ENCODE measurements at regions not wholly inside any gene's neighbourhood (a gene's known extent, or its start where the extent isn't known, plus 50 kb on each side); places are given as distances from the start of the nearest gene placed in this dataset.
"Not testable (repeated sequence)": the region's sequence is repeated elsewhere in the genome, so short reads cannot be mapped to it uniquely, and the experiment has no call there.

GRCh38 chr10:78464118-78464855 lies 430.6 kb downstream of the RPS24 start:
- no peak for DNase-seq

- no peak for DNase-seq
These were observed 431.2 kb downstream of the RPS24 start for GRCh38 chr10:78464856-78465267.

GRCh38 chr10:78465431-78465830 lies 431.8 kb downstream of the RPS24 start:
- no peak for DNase-seq

- no peak for DNase-seq
These were observed 433.9 kb downstream of the RPS24 start for GRCh38 chr10:78467496-78468106.

GRCh38 chr10:78468731-78469130 lies 435.1 kb downstream of the RPS24 start:
- not testable (repeated sequence) for DNase-seq

GRCh38 chr10:78470267-78471103 lies 436.8 kb downstream of the RPS24 start:
- DNase-seq = no peak

- no peak for DNase-seq
These were observed 437.7 kb downstream of the RPS24 start for GRCh38 chr10:78471326-78471722.

GRCh38 chr10:78471723-78472550 lies 438.3 kb downstream of the RPS24 start:
- DNase-seq = no peak

- no peak for DNase-seq
These were observed 438.9 kb downstream of the RPS24 start for GRCh38 chr10:78472551-78472890.

GRCh38 chr10:78473006-78473405 lies 439.3 kb downstream of the RPS24 start:
- no peak for DNase-seq

- DNase-seq = no peak
These were observed 441.1 kb downstream of the RPS24 start for GRCh38 chr10:78474743-78475142.

GRCh38 chr10:78475437-78475836 lies 441.8 kb downstream of the RPS24 start:
- DNase-seq = no peak

GRCh38 chr10:78476156-78476555 lies 442.5 kb downstream of the RPS24 start:
- no peak for DNase-seq

GRCh38 chr10:78476844-78477243 lies 443.2 kb downstream of the RPS24 start:
- no peak for DNase-seq

- DNase-seq = no peak
These were observed 445.3 kb downstream of the RPS24 start for GRCh38 chr10:78478919-78479318.

GRCh38 chr10:78479467-78479866 lies 445.8 kb downstream of the RPS24 start:
- no peak for DNase-seq

GRCh38 chr10:78481842-78482241 lies 448.2 kb downstream of the RPS24 start:
- DNase-seq = no peak

- no peak for DNase-seq
These were observed 450.0 kb downstream of the RPS24 start for GRCh38 chr10:78483641-78484040.

- no peak for DNase-seq
These were observed 455.4 kb downstream of the RPS24 start for GRCh38 chr10:78489034-78489433.

- no peak for DNase-seq
These were observed 458.1 kb downstream of the RPS24 start for GRCh38 chr10:78491812-78492211.

GRCh38 chr10:78492424-78492823 lies 458.8 kb downstream of the RPS24 start:
- no peak for DNase-seq

- no peak for DNase-seq
These were observed 460.5 kb downstream of the RPS24 start for GRCh38 chr10:78494179-78494578.
